ENCODE measurements at regions not wholly inside any gene's neighbourhood (a gene's known extent, or its start where the extent isn't known, plus 50 kb on each side); places are given as distances from the start of the nearest gene placed in this dataset.

DNA sequence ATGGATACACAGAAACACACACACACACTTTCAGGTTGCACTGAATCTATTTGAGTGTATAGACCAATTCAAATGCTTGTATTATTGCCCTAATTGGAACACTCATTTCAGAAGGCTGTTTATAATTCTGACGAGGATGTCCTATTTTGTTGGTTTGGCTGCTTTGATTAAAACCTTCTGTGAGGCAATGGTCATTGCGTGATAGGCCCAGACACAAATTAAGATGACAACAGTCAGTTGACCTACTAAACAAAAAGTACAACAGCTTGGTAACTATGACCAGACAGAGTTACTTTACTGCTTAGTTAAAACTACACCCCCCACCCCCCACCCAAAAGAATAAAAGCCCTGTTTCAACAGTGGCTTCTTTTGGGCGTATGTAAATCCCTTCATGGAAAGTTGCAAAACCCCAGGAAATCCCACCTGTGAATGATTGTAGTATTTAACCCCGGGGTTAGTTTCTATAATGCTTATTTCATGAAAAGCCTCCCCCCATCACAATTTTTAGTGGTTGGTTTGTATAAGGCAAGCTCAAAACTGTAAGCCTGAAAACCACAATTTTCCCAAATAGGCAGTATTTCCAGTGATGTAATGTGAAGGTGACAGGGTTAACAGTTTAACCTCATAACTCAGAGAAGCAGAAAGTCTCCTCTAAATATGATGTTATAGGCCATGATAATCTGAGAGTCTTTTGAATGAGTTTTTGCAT, 340.8 kb downstream of the FGF10 start:
- no peak for TF ChIP-seq POLR2AphosphoS5 (IDR thresholded peaks at IDR 0.05)
- no peak for TF ChIP-seq CTCF (IDR thresholded peaks at IDR 0.05)
